GM12878 (cell line): ENCODE measurements at regions not wholly inside any gene's neighbourhood (a gene's known extent, or its start where the extent isn't known, plus 50 kb on each side); places are given as distances from the start of the nearest gene placed in this dataset.

Experiments used
- ATAC-seq: fragments of 200-7000 bp; cut with Tn5 transposase; 3 replicates; pipeline ENCODE4 v1.9.1; 2020; ENCODE audit warnings: mild to moderate bottlenecking, moderate library complexity
- BruUV-seq: library from RNA; stranded (reverse); fragments of 400-500 nt; replicated peaks from 2 replicates; lab custom pipeline; 2021; lab: Mats Ljungman, UMichigan
- CTCF ChIA-PET: fragments of 300-600 bp; sonication (Branson Sonifier 250); formaldehyde crosslinking; extraction: SDS; loops from one replicate; lab custom pipeline; 2021; ENCODE audit warnings: inconsistent platforms; lab: Yijun Ruan, JAX
- POLR2A ChIA-PET: fragments of 350-600 bp; formaldehyde crosslinking; extraction: SDS; loops from one replicate; lab custom pipeline; 2021; ENCODE audit warnings: inconsistent platforms; lab: Charles Lee
- RAD21 ChIA-PET: fragments of 300-600 bp; sonication (Branson Sonifier 250); formaldehyde crosslinking; loops from one replicate; lab custom pipeline; 2023; ENCODE audit warnings: antibody characterized with exemption; ENCODE audit not compliant: unreplicated experiment; lab: Charles Lee
- SMC1A ChIA-PET: fragments of 300-600 bp; sonication (Branson Sonifier 250); formaldehyde crosslinking; loops from one replicate; lab custom pipeline; 2023; ENCODE audit not compliant: unreplicated experiment, uncharacterized antibody; lab: Charles Lee
- DNase-seq: peaks from one replicate; pipeline ENCODE4 v3.0.0-alpha.2; 2011; ENCODE audit warnings: low read depth, low spot score
- FAIRE-seq: peaks from 3 replicates; lab custom pipeline; 2011; peaks lifted over from hg19 to GRCh38; lab: Jason Lieb, UNC
- H2AFZ ChIP-seq: 2 replicates; pipeline ENCODE4 v1.6.0; 2011; ENCODE audit warnings: low read depth, low read length, control low read depth; ENCODE audit not compliant: control insufficient read depth
- H3K27ac ChIP-seq: 2 replicates; pipeline ENCODE4 v1.5.1; 2011; ENCODE audit warnings: control low read depth; ENCODE audit not compliant: control insufficient read depth, insufficient read depth
- H3K27me3 ChIP-seq, 2 experiments: replicated peaks in 1 of 2; 2 replicates each; pipeline versions ENCODE4 v1.6.0 to v1.6.1; 2011; ENCODE audit warnings: low read length in 1 of 2; ENCODE audit not compliant: control insufficient read depth in 2 of 2, insufficient read depth in 2 of 2
- H3K36me3 ChIP-seq, 2 experiments: 2 replicates each; pipeline ENCODE4 v1.5.1; 2011; ENCODE audit warnings: low read length in 1 of 2; ENCODE audit not compliant: control insufficient read depth in 2 of 2, insufficient read depth in 2 of 2
- H3K4me1 ChIP-seq: 2 replicates; pipeline ENCODE4 v1.6.1; 2011; ENCODE audit warnings: mild to moderate bottlenecking, low read length, moderate library complexity, mixed read lengths; ENCODE audit not compliant: control insufficient read depth, insufficient read depth
- H3K4me2 ChIP-seq: 2 replicates; pipeline ENCODE4 v1.6.0; 2011; ENCODE audit warnings: control low read depth; ENCODE audit not compliant: control insufficient read depth, insufficient read depth
- H3K4me3 ChIP-seq: fragments of 200-600 bp; sonication (generic); 2 replicates; pipeline ENCODE4 v1.5.1; 2016
- H3K79me2 ChIP-seq: 2 replicates; pipeline ENCODE4 v1.6.0; 2011; ENCODE audit warnings: low read length; ENCODE audit not compliant: control insufficient read depth, insufficient read depth
- H3K9ac ChIP-seq: 2 replicates; pipeline ENCODE4 v1.8.0; 2011; ENCODE audit warnings: low read length, control low read depth, mixed read lengths; ENCODE audit not compliant: control insufficient read depth, insufficient read depth
- H3K9me3 ChIP-seq: replicated peaks from 3 replicates; pipeline ENCODE4 v1.5.1; 2011; ENCODE audit warnings: mild to moderate bottlenecking, low read length; ENCODE audit not compliant: control insufficient read depth, insufficient read depth
- H4K20me1 ChIP-seq: 2 replicates; pipeline ENCODE4 v1.6.0; 2011; ENCODE audit not compliant: control insufficient read depth, insufficient read depth
- ATF7 ChIP-seq: fragments of 450-650 bp; IDR thresholded peaks from 2 replicates; pipeline ENCODE4 v1.6.1; 2016; ENCODE audit warnings: low read depth, mild to moderate bottlenecking
- BMI1 ChIP-seq: fragments of 450-650 bp; IDR thresholded peaks from 2 replicates; pipeline ENCODE4 v1.6.1; 2016; ENCODE audit warnings: mild to moderate bottlenecking, moderate library complexity, borderline replicate concordance
- CBX5 ChIP-seq: sonication (generic); IDR thresholded peaks from 2 replicates; pipeline ENCODE4 v1.6.1; 2016; ENCODE audit warnings: low read depth, moderate library complexity, mild to moderate bottlenecking, inconsistent platforms
- CEBPB ChIP-seq, 2 experiments: fragments of 150-350 bp in 1 of 2; IDR thresholded peaks; 2 replicates each; pipeline ENCODE4 v1.6.1; 2012 to 2014; ENCODE audit warnings: low read depth in 2 of 2, low read length in 2 of 2, borderline replicate concordance in 1 of 2, inconsistent platforms in 1 of 2
- GABPA ChIP-seq: IDR thresholded peaks from 2 replicates; pipeline ENCODE4 v1.6.1; 2014; ENCODE audit warnings: antibody characterized with exemption, low read depth, mild to moderate bottlenecking, inconsistent platforms
- TARDBP ChIP-seq: IDR thresholded peaks from 2 replicates; pipeline ENCODE4 v1.6.1; 2016; ENCODE audit warnings: borderline replicate concordance
- ZNF217 ChIP-seq: fragments of 450-650 bp; IDR thresholded peaks from 2 replicates; pipeline ENCODE4 v1.6.1; 2017; ENCODE audit warnings: antibody characterized with exemption, mild to moderate bottlenecking
- WGBS: methylation state at CpG from one replicate; pipeline ENCODE4 v1.1.6; 2016; ENCODE audit warnings: low lambda C conversion rate; ENCODE audit not compliant: insufficient replicate concordance, insufficient coverage; ENCODE audit errors: missing lambda C conversion rate; 5-methylcytosine and 5-hydroxymethylcytosine counted together
- in situ Hi-C: fragments of 300-500 bp; cut with MboI; formaldehyde crosslinking; loops from 9 replicates; pipeline ENCODE4 v1.14.3; 2018; ENCODE audit warnings: mixed read lengths
- intact Hi-C: fragments of 100-400 bp; cut with micrococcal nuclease; formaldehyde crosslinking; loops from one replicate; pipeline ENCODE4 v1.14.2; 2022; ENCODE audit not compliant: unreplicated experiment
- TF ChIP-seq, protein P1 (sequence below): fragments of 450-650 bp; IDR thresholded peaks from 2 replicates; pipeline ENCODE4 v1.6.1; 2017; ENCODE audit warnings: mild to moderate bottlenecking, moderate library complexity
- TF ChIP-seq, protein P2 (sequence below): IDR thresholded peaks from 2 replicates; pipeline ENCODE4 v1.6.1; 2012; ENCODE audit warnings: low read length, inconsistent platforms

DNA sequence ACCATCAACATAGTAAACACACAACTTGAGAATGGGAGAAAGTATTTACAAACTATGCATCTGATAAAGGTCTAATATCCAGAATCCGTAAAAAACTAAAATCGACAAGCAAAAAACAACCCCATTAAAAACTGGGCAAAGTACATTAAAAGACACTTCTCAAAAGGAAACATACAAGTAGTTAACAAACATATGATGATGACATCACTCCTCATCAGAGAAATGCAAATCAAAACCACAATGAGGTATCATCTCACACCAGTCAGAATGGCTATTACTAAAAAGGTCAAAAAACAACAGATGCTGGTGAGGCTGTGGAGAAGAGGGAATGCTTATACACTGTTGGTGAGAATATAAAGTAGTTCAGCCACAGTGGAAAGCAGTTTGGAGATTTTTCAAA, 125.1 kb downstream of the TFPI2 start:
- no peaks in the 10 kb centered on the region for H4K20me1 ChIP-seq
- WGBS: 73% methylated on average over 2 of the region's 2 CpGs
- H3K27ac ChIP-seq: no peak overlapping the region
- no peaks in the 10 kb centered on the region for H3K4me1 ChIP-seq
- H3K36me3 ChIP-seq: no peaks in the 10 kb centered on the region
- RAD21 ChIA-PET: no interaction called here
- TF ChIP-seq TARDBP: no peak
- peak; percentile 62 for TF ChIP-seq ATF7
- TF ChIP-seq, protein P1, sequence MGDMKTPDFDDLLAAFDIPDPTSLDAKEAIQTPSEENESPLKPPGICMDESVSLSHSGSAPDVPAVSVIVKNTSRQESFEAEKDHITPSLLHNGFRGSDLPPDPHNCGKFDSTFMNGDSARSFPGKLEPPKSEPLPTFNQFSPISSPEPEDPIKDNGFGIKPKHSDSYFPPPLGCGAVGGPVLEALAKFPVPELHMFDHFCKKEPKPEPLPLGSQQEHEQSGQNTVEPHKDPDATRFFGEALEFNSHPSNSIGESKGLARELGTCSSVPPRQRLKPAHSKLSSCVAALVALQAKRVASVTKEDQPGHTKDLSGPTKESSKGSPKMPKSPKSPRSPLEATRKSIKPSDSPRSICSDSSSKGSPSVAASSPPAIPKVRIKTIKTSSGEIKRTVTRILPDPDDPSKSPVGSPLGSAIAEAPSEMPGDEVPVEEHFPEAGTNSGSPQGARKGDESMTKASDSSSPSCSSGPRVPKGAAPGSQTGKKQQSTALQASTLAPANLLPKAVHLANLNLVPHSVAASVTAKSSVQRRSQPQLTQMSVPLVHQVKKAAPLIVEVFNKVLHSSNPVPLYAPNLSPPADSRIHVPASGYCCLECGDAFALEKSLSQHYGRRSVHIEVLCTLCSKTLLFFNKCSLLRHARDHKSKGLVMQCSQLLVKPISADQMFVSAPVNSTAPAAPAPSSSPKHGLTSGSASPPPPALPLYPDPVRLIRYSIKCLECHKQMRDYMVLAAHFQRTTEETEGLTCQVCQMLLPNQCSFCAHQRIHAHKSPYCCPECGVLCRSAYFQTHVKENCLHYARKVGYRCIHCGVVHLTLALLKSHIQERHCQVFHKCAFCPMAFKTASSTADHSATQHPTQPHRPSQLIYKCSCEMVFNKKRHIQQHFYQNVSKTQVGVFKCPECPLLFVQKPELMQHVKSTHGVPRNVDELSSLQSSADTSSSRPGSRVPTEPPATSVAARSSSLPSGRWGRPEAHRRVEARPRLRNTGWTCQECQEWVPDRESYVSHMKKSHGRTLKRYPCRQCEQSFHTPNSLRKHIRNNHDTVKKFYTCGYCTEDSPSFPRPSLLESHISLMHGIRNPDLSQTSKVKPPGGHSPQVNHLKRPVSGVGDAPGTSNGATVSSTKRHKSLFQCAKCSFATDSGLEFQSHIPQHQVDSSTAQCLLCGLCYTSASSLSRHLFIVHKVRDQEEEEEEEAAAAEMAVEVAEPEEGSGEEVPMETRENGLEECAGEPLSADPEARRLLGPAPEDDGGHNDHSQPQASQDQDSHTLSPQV: no peak
- TF ChIP-seq GABPA: no peak
- intact Hi-C loops (no loop called here), in situ Hi-C loops (no loop called here)
- no peaks in the 10 kb centered on the region for H3K9me3 ChIP-seq
- no peak overlapping the region for H3K4me3 ChIP-seq
- no peaks in the 10 kb centered on the region for H3K27me3 ChIP-seq
- DNase-seq (no peak), ATAC-seq (no peak), FAIRE-seq (no peak)
- POLR2A ChIA-PET: no interaction called here
- SMC1A ChIA-PET: no interaction called here
- CTCF ChIA-PET: no interaction called here
- H2AFZ ChIP-seq: no peak overlapping the region
- no peak overlapping the region for H3K4me2 ChIP-seq
- no peak overlapping the region for H3K9ac ChIP-seq
- no TSS peak for BruUV-seq
- no peaks in the 10 kb centered on the region for H3K79me2 ChIP-seq

DNA sequence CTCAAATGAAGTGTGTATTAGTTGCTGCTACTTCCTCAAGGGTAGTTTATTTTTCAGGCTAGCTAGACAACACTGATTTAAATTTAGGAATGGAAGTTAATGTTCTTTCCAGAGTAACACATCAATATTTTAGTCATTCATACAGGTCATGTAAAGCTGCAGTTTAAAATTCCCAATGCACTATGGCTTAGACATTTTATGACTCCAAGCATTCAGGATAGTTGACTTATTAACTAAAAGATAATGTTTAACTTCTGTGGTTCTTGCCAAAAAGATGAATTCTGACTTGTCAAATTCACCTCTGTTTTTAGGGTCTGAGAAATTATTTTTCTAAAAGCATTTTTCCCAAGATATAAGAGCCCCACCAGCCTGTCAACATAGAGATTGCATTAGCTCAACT, 131.9 kb downstream of the TFPI2 start:
- Histone ChIP-seq H3K4me2 (no peak overlapping the region), H3K27ac (no peak overlapping the region), H2AFZ (no peak overlapping the region), H3K9me3 (no peaks in the 10 kb centered on the region), H3K79me2 (no peaks in the 10 kb centered on the region), H3K4me3 (no peak overlapping the region), H3K9ac (no peak overlapping the region), H3K36me3 (no peaks in the 10 kb centered on the region), H4K20me1 (no peaks in the 10 kb centered on the region), H3K27me3 (no peaks in the 10 kb centered on the region), H3K4me1 (no peaks in the 10 kb centered on the region)
- ChIA-PET SMC1A (no interaction called here), CTCF (no interaction called here), POLR2A (no interaction called here), RAD21 (no interaction called here)
- FAIRE-seq (no peak), DNase-seq (no peak), ATAC-seq (no peak)
- TF ChIP-seq, protein P2, sequence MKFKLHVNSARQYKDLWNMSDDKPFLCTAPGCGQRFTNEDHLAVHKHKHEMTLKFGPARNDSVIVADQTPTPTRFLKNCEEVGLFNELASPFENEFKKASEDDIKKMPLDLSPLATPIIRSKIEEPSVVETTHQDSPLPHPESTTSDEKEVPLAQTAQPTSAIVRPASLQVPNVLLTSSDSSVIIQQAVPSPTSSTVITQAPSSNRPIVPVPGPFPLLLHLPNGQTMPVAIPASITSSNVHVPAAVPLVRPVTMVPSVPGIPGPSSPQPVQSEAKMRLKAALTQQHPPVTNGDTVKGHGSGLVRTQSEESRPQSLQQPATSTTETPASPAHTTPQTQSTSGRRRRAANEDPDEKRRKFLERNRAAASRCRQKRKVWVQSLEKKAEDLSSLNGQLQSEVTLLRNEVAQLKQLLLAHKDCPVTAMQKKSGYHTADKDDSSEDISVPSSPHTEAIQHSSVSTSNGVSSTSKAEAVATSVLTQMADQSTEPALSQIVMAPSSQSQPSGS: no peak
- no peak for TF ChIP-seq CBX5
- no peak for TF ChIP-seq BMI1
- TF ChIP-seq CEBPB (IDR thresholded peaks at IDR 0.05; ENCODE audit: borderline replicate concordance in 1 of 2, low read depth in 2 of 2, low read length in 2 of 2): no peak
- TF ChIP-seq ZNF217: no peak
- intact Hi-C loops: no loop called here
- in situ Hi-C loops: no loop called here
- no TSS peak for BruUV-seq
